HG03354 (cell line): ENCODE measurements at regions not wholly inside any gene's neighbourhood (a gene's known extent, or its start where the extent isn't known, plus 50 kb on each side); places are given as distances from the start of the nearest gene placed in this dataset.
"Not testable (repeated sequence)": the region's sequence is repeated elsewhere in the genome, so short reads cannot be mapped to it uniquely, and the experiment has no call there.

ENCODE experiments used
- ATAC-seq: cut with Tn5 transposase; IDR thresholded peaks from one replicate; pipeline ENCODE4 v1.9.1; 2021; ENCODE audit warnings: mild to moderate bottlenecking; ENCODE audit not compliant: unreplicated experiment, poor library complexity, severe bottlenecking

- ATAC-seq, result not testable (repeated sequence)
Measured at GRCh38 chr2:146405402-146406309, 1439.2 kb upstream of the ACVR2A start.

DNA sequence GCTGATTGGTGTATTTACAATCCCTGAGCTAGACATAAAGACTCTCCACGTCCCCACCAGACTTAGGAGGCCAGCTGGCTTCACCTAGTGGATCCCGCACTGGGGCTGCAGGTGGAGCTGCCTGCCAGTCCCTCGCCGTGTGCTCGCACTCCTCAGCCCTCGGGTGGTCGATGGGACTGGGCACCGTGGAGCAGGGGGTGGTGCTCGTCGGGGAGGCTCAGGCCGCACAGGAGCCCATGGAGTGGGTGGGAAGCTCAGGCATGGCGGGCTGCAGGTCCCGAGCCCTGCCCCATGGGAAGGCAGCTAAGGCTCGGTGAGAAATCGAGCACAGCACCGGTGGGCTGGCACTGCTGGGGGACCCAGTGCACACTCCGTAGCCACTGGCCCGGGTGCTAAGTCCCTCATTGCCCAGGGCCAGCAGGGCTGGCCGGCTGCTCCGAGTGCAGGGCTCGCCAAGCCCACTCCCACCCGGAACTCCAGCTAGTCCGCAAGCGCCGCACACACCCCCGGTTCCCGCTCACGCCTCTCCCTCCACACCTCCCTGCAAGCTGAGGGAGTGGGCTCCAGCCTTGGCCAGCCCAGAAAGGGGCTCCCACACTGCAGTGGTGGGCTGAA is 1441.2 kb upstream of the ACVR2A start:
- not testable (repeated sequence) for ATAC-seq

- no peak for ATAC-seq
Measured at GRCh38 chr2:146392631-146393030, 1452.2 kb upstream of the ACVR2A start.

GRCh38 chr2:146392186-146392585 is 1452.6 kb upstream of the ACVR2A start:
- ATAC-seq, result no peak

DNA sequence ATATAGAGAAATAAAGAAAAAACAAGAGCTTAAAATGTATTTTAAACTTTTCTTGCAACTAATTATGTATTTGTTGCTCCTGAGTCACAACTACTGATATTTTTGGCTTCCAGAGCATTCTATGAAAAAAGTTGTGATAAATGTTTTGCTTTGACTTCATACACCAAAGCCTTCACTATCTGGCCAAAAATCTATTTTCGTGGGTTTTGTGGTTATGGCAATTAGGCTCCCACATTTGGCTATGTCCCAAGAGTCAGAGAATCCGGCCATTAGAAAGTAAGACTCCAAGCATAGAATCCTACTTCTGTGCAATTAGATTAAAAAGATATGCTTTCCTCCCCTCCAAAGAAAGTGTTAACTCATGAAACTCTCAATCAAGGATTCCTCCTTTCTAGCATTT is 1456.1 kb upstream of the ACVR2A start:
- ATAC-seq, result no peak

GRCh38 chr2:146386096-146386495 is 1458.7 kb upstream of the ACVR2A start:
- ATAC-seq, result no peak

GRCh38 chr2:146385031-146385430 is 1459.8 kb upstream of the ACVR2A start:
- ATAC-seq, result peak; percentile 63

DNA sequence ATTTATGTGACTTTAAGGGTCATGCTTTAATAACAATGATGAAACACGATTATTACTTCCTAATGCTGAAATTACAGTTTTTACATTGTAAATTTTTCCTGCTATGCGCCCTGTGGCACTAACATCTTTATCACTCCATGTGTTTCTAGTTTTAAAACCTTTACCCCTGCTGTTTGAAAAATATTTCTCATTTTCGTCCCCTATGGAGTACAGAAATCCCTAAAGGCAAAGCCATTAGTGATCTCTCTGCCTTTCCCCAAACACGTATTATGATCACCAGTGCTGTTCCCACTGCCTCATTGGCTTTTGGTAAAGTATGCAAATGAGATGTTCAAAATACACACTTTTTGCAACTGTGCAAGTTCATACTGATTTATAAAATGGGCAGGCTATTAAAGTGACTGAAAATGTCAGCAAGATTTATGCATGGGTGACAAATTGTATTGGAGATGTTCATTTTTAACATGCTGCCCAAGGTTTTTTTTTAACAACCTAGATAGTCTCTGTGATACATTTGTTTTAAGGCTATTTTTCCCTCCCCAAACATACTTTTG is 1468.2 kb upstream of the ACVR2A start:
- ATAC-seq, result no peak

- ATAC-seq, result no peak
Measured at GRCh38 chr2:146374505-146374904, 1470.3 kb upstream of the ACVR2A start.

GRCh38 chr2:146371364-146371763 is 1473.5 kb upstream of the ACVR2A start:
- not testable (repeated sequence) for ATAC-seq

DNA sequence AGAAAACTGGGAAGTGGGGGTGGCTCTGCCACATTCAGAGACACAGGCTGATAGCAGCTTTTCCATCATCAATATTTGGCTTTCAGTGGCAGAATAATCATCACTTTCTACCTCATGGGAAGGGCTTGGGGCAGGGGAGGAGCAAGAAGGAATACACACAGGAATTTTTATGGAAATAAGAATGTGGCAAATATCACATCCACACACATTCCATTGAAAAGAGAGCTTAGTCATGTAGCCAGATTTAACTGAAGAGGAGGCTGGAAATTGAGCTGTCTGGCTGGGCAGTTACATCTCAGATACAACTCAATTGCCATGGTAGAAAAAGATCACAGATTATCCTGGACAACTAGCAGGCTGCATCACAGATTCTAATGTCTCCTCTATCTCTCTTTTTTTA is 1474.0 kb upstream of the ACVR2A start:
- no peak for ATAC-seq

DNA sequence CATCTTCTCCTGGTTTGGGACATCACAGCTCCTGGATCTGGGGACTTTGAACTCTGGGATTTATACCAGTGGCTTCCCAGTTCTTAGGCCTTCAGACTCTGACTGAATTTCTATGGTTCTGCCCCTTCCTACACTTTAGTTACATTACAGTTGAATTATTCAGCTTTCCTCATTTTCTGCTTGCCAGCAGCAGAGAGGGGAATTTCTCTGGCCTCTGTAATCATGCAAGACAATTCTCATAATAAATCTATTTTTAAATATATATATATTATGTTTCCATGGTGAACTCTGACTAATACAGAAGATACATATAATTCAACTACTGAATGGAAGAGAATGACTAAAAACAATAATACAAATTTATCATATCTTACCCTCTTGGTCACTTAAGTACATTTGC is 1478.6 kb upstream of the ACVR2A start:
- no peak for ATAC-seq

GRCh38 chr2:146365041-146365440 is 1479.8 kb upstream of the ACVR2A start:
- no peak for ATAC-seq

DNA sequence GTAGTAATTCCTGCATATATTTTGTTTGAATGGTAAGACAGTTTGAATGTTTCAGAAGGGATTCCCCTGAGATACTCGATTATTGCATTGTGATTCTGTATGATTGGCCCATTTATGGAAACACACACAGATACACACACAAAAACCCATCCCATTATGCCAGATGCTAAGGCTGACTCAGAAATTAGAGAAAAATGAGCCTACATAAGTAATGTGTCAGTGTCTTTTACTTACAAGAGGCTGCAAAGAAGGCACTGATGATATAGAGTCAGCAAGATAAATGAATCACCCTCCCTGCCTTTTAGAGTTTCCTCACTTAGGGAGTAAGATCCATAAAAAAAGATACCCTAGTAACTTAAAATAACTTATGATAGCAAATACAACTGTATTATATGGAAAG is 1481.1 kb upstream of the ACVR2A start:
- ATAC-seq, result no peak

DNA sequence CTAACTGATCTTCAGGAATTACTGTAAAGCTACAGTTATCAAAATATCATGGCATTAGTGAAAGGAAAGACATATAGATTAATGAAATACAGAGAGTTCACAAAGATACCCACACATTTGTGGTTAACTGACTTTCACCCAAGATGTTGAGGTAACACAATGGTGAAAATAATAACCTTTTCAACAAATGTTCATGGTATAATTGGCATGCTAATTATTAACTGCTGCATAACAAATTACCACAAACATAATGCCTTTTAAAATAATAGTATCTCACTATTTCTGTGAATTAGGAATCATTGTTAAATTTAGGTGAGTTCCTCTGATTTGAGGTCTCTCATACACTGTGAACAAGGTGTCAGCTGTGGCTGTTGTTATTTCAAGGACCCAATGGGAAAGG is 1493.1 kb upstream of the ACVR2A start:
- no peak for ATAC-seq

- ATAC-seq, result no peak
Measured at GRCh38 chr2:146349334-146349733, 1495.5 kb upstream of the ACVR2A start.

- ATAC-seq, result no peak
Measured at GRCh38 chr2:146324951-146325350, 1519.9 kb upstream of the ACVR2A start.

DNA sequence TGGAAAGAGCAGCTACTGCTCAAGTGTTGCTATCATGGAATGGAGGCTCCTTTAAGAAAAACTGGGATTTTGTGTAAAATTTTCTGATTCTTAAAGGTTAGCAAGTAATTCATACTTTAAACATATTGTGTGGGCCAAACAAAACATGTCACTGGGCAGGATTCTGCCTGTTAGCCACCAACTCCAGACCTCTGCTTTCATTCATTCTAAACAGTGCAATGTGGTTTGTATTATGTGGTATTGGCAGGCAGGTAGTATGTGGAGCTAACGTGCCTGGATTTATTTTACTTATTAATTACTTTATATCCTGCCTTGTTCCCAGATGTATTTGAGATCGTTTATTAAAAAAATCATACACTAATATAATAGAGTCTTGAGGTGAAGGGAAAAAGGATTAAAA is 1521.3 kb upstream of the ACVR2A start:
- no peak for ATAC-seq

DNA sequence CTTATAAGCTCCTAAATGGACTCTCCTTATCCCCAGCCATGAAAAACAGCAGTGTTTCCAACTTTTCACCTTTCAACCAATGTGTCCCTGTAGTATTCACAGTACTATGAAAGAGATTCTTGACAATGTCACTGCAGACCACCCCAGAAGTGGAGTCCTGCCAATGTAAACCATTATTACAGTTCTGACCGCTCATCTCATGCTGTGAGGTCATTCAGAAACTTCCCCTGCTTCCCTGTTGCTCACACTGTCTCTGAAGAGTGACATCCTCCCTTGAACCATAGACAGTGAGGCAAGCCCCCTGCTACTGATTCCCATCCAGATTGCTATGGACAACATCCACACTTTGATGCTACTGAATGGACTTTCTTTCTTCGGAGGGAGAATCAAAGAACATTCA is 1523.7 kb upstream of the ACVR2A start:
- ATAC-seq, result no peak

DNA sequence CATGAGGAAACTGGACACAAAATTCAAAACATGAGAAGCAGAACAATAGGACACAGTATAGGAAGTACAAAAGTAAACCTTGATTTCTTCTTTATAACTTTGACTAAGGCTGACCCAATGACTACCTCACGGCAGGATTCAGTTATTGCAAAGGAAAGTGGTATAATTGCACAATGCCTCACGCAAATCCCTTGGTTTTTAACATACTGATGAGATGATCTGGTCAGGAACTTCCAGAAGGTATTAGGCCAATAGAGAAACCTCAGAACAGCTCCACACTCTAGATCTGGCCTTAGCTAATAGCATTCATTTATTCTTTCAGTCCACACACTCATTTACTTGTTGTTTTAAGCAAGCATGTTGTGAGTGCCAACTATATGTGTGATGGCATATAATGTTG is 1526.9 kb upstream of the ACVR2A start:
- no peak for ATAC-seq

DNA sequence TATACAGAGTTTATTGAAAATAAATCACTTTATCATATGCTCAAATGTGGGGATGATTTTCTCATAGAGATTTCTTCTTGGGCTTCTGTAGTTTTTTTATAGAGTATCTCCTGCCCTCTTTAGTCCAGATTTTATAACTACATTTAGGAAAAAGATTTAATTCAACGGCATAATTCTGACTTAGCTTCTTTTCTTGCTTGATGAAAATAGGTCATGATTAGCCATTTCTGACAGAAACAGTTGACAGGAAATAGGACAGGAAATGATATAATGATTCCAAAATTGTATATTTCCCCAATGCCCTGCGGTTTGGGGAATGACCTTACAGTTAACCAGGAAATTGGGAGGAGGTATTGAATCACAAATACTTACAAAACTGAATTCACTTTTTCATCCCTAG is 1531.9 kb upstream of the ACVR2A start:
- ATAC-seq, result no peak
